PC-3 (cell line): ENCODE measurements at regions not wholly inside any gene's neighbourhood (a gene's known extent, or its start where the extent isn't known, plus 50 kb on each side); places are given as distances from the start of the nearest gene placed in this dataset.

Source experiments
- EZH2 ChIP-seq: fragments of 300-600 bp; sonication (generic); IDR thresholded peaks from one replicate; pipeline ENCODE4 v1.6.1; 2017; ENCODE audit warnings: antibody characterized with exemption, mild to moderate bottlenecking, low read length; ENCODE audit not compliant: unreplicated experiment
- TF ChIP-seq, protein P1 (sequence below): fragments of 300-600 bp; sonication (generic); conservative IDR thresholded peaks from 2 replicates; pipeline ENCODE4 v1.5.1; 2017; ENCODE audit warnings: antibody characterized with exemption, low read depth, mild to moderate bottlenecking, low read length

DNA sequence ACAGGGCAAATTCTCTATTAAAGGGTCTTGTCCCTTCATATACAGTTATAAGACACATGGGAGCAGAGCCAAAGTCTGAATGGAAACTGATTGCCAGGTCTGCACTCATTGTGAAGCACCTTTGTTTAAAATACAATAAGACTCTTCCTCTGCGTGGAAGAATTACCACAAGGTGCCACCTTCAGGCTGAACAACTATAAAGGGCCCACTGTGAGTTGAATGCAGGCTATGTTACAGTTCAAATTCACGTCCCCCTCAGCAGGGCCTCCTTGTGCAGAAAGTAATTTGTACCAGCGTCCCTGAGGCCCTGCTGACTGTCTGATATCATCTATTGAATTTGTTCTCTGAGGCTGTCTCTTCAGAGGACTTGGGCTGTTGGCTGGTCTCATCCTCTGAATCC lies 225.8 kb upstream of the TEX13C start:
- TF ChIP-seq, protein P1, sequence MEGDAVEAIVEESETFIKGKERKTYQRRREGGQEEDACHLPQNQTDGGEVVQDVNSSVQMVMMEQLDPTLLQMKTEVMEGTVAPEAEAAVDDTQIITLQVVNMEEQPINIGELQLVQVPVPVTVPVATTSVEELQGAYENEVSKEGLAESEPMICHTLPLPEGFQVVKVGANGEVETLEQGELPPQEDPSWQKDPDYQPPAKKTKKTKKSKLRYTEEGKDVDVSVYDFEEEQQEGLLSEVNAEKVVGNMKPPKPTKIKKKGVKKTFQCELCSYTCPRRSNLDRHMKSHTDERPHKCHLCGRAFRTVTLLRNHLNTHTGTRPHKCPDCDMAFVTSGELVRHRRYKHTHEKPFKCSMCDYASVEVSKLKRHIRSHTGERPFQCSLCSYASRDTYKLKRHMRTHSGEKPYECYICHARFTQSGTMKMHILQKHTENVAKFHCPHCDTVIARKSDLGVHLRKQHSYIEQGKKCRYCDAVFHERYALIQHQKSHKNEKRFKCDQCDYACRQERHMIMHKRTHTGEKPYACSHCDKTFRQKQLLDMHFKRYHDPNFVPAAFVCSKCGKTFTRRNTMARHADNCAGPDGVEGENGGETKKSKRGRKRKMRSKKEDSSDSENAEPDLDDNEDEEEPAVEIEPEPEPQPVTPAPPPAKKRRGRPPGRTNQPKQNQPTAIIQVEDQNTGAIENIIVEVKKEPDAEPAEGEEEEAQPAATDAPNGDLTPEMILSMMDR: no peak
- no peak for TF ChIP-seq EZH2
